OCI-LY3 (cell line): ENCODE measurements at regions not wholly inside any gene's neighbourhood (a gene's known extent, or its start where the extent isn't known, plus 50 kb on each side); places are given as distances from the start of the nearest gene placed in this dataset.

Source experiments
- H2AFZ ChIP-seq: fragments of 200-600, 300-600 bp; shearing (Covaris generic); 2 replicates; pipeline ENCODE4 v1.6.0; 2014; ENCODE audit warnings: antibody characterized with exemption, low read depth, low read length
- H3K27ac ChIP-seq: fragments of 200-600, 300-600 bp; sonication (generic); 2 replicates; pipeline ENCODE4 v1.5.1; 2014; ENCODE audit warnings: mild to moderate bottlenecking, low read length, moderate library complexity, mixed read lengths
- H3K27me3 ChIP-seq: fragments of 200-600, 300-600 bp; sonication (generic); 2 replicates; pipeline ENCODE4 v1.6.1; 2014; ENCODE audit warnings: low read depth, low read length, mixed read lengths
- H3K36me3 ChIP-seq: fragments of 200-600, 300-600 bp; sonication (generic); replicated peaks from 2 replicates; pipeline ENCODE3; 2014; ENCODE audit warnings: low read depth, low read length, mixed read lengths
- H3K4me1 ChIP-seq: fragments of 300-600, 200-600 bp; sonication (generic); 2 replicates; pipeline ENCODE4 v1.6.1; 2014; ENCODE audit warnings: low read length, mixed read lengths
- H3K4me2 ChIP-seq: fragments of 200-600, 300-600 bp; sonication (generic); 2 replicates; pipeline ENCODE4 v1.6.1; 2014; ENCODE audit warnings: low read length, mixed read lengths
- H3K4me3 ChIP-seq: fragments of 300-600, 200-600 bp; sonication (generic); 2 replicates; pipeline ENCODE4 v1.5.1; 2014; ENCODE audit warnings: antibody characterized with exemption, mild to moderate bottlenecking, low read length, moderate library complexity
- H3K79me2 ChIP-seq: fragments of 300-600, 200-600 bp; shearing (Covaris generic); 2 replicates; pipeline ENCODE4 v1.6.1; 2014; ENCODE audit warnings: mild to moderate bottlenecking, low read length, mixed read lengths
- H3K9ac ChIP-seq: fragments of 300-600, 200-600 bp; shearing (Covaris generic); 2 replicates; pipeline ENCODE4 v1.6.0; 2014; ENCODE audit warnings: mild to moderate bottlenecking, low read length, moderate library complexity
- H3K9me3 ChIP-seq: fragments of 200-600, 300-600 bp; shearing (Covaris generic); 2 replicates; pipeline ENCODE4 v1.6.1; 2014; ENCODE audit warnings: low read length, mixed read lengths; ENCODE audit not compliant: insufficient read depth
- H4K20me1 ChIP-seq: fragments of 200-600, 300-600 bp; sonication (generic); 2 replicates; pipeline ENCODE4 v1.6.1; 2016; ENCODE audit warnings: low read length, mixed read lengths; ENCODE audit not compliant: insufficient read depth
- CTCF ChIP-seq: fragments of 200-600, 300-600 bp; sonication (generic); IDR thresholded peaks from 2 replicates; pipeline ENCODE4 v1.5.1; 2014; ENCODE audit warnings: antibody characterized with exemption, low read length, low read depth
- EZH2phosphoT487 ChIP-seq: fragments of 200-600 bp; shearing (Covaris generic); IDR thresholded peaks from 2 replicates; pipeline ENCODE4 v1.6.1; 2018; ENCODE audit warnings: antibody characterized with exemption, mixed run types, low read depth

- H3K4me1 ChIP-seq: no peaks in the 10 kb centered on the region
- H4K20me1 ChIP-seq: no peaks in the 10 kb centered on the region
- no peak overlapping the region for H3K4me3 ChIP-seq
- H2AFZ ChIP-seq: no peak overlapping the region
- H3K79me2 ChIP-seq: no peaks in the 10 kb centered on the region
- H3K9me3 ChIP-seq: no peaks in the 10 kb centered on the region
- H3K4me2 ChIP-seq: no peak overlapping the region
- no peaks in the 10 kb centered on the region for H3K27me3 ChIP-seq
- H3K27ac ChIP-seq: no peak overlapping the region
- TF ChIP-seq CTCF (no peak), EZH2phosphoT487 (no peak)
- H3K36me3 ChIP-seq: no peaks in the 10 kb centered on the region
- H3K9ac ChIP-seq: no peak overlapping the region
These were observed 251.2 kb downstream of the PLK2 start for GRCh38 chr5:58208674-58209073.

- no peaks in the 10 kb centered on the region for H3K36me3 ChIP-seq
- H3K4me2 ChIP-seq: no peak overlapping the region
- no peaks in the 10 kb centered on the region for H3K9me3 ChIP-seq
- H3K27ac ChIP-seq: no peak overlapping the region
- H4K20me1 ChIP-seq: no peaks in the 10 kb centered on the region
- H3K9ac ChIP-seq: no peak overlapping the region
- H3K27me3 ChIP-seq: no peaks in the 10 kb centered on the region
- no peaks in the 10 kb centered on the region for H3K79me2 ChIP-seq
- TF ChIP-seq EZH2phosphoT487 (no peak), CTCF (no peak)
- H2AFZ ChIP-seq: no peak overlapping the region
- H3K4me3 ChIP-seq: no peak overlapping the region
- no peaks in the 10 kb centered on the region for H3K4me1 ChIP-seq
These were observed 252.8 kb downstream of the PLK2 start for GRCh38 chr5:58207076-58207475.

GRCh38 chr5:58204966-58205365 is 254.9 kb downstream of the PLK2 start:
- no peak overlapping the region for H3K9ac ChIP-seq
- TF ChIP-seq CTCF: no peak
- no peak for TF ChIP-seq EZH2phosphoT487

GRCh38 chr5:58202941-58203444 is 256.9 kb downstream of the PLK2 start:
- H3K36me3 ChIP-seq: no peaks in the 10 kb centered on the region
- H3K4me1 ChIP-seq: no peaks in the 10 kb centered on the region
- no peaks in the 10 kb centered on the region for H3K9me3 ChIP-seq
- no peak overlapping the region for H2AFZ ChIP-seq
- H4K20me1 ChIP-seq: no peaks in the 10 kb centered on the region
- H3K27ac ChIP-seq: no peak overlapping the region
- no peaks in the 10 kb centered on the region for H3K79me2 ChIP-seq
- TF ChIP-seq CTCF: no peak
- TF ChIP-seq EZH2phosphoT487: no peak
- no peak overlapping the region for H3K4me2 ChIP-seq
- H3K27me3 ChIP-seq: no peaks in the 10 kb centered on the region
- H3K9ac ChIP-seq: no peak overlapping the region
- H3K4me3 ChIP-seq: no peak overlapping the region

More at GRCh38 chr5:58204966-58205365, 254.9 kb downstream of the PLK2 start:
- Histone ChIP-seq H3K4me1 (no peaks in the 10 kb centered on the region), H3K4me2 (no peak overlapping the region), H3K4me3 (no peak overlapping the region), H3K9me3 (no peaks in the 10 kb centered on the region), H3K36me3 (no peaks in the 10 kb centered on the region), H3K27ac (no peak overlapping the region), H2AFZ (no peak overlapping the region), H3K27me3 (no peaks in the 10 kb centered on the region), H3K79me2 (no peaks in the 10 kb centered on the region), H4K20me1 (no peaks in the 10 kb centered on the region)
